ENCODE measurements at regions not wholly inside any gene's neighbourhood (a gene's known extent, or its start where the extent isn't known, plus 50 kb on each side); places are given as distances from the start of the nearest gene placed in this dataset.

- no peak for TF ChIP-seq EGR1 (IDR thresholded peaks at IDR 0.05; ENCODE audit: low read depth in 2 of 2)
- TF ChIP-seq, protein P1, sequence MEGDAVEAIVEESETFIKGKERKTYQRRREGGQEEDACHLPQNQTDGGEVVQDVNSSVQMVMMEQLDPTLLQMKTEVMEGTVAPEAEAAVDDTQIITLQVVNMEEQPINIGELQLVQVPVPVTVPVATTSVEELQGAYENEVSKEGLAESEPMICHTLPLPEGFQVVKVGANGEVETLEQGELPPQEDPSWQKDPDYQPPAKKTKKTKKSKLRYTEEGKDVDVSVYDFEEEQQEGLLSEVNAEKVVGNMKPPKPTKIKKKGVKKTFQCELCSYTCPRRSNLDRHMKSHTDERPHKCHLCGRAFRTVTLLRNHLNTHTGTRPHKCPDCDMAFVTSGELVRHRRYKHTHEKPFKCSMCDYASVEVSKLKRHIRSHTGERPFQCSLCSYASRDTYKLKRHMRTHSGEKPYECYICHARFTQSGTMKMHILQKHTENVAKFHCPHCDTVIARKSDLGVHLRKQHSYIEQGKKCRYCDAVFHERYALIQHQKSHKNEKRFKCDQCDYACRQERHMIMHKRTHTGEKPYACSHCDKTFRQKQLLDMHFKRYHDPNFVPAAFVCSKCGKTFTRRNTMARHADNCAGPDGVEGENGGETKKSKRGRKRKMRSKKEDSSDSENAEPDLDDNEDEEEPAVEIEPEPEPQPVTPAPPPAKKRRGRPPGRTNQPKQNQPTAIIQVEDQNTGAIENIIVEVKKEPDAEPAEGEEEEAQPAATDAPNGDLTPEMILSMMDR (IDR thresholded peaks at IDR 0.05; ENCODE audit: low read depth, low read length, missing input control): no peak
- TF ChIP-seq REST (IDR thresholded peaks at IDR 0.05): no peak
- no peak for TF ChIP-seq FOXA1 (IDR thresholded peaks at IDR 0.05)
- TF ChIP-seq YY1 (IDR thresholded peaks at IDR 0.05): no peak
- TF ChIP-seq, protein P2, sequence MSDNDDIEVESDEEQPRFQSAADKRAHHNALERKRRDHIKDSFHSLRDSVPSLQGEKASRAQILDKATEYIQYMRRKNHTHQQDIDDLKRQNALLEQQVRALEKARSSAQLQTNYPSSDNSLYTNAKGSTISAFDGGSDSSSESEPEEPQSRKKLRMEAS (IDR thresholded peaks at IDR 0.05): no peak
- TF ChIP-seq, protein P3, sequence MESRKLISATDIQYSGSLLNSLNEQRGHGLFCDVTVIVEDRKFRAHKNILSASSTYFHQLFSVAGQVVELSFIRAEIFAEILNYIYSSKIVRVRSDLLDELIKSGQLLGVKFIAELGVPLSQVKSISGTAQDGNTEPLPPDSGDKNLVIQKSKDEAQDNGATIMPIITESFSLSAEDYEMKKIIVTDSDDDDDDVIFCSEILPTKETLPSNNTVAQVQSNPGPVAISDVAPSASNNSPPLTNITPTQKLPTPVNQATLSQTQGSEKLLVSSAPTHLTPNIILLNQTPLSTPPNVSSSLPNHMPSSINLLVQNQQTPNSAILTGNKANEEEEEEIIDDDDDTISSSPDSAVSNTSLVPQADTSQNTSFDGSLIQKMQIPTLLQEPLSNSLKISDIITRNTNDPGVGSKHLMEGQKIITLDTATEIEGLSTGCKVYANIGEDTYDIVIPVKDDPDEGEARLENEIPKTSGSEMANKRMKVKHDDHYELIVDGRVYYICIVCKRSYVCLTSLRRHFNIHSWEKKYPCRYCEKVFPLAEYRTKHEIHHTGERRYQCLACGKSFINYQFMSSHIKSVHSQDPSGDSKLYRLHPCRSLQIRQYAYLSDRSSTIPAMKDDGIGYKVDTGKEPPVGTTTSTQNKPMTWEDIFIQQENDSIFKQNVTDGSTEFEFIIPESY (IDR thresholded peaks at IDR 0.05): no peak
- no peak for TF ChIP-seq RAD21 (IDR thresholded peaks at IDR 0.05)
- TF ChIP-seq GABPA (IDR thresholded peaks at IDR 0.05 in 1 of 2, conservative IDR thresholded peaks at IDR 0.05 in 1 of 2): no peak
- no peak for TF ChIP-seq SP1 (IDR thresholded peaks at IDR 0.05)
These were observed 412.3 kb upstream of the ESRRG start for GRCh38 chr1:217135569-217135915.
